ENCODE measurements at regions not wholly inside any gene's neighbourhood (a gene's known extent, or its start where the extent isn't known, plus 50 kb on each side); places are given as distances from the start of the nearest gene placed in this dataset.

GRCh38 chr4:125681240-125681639 is 366.5 kb downstream of the FAT4 start:
- TF ChIP-seq CTCF (IDR thresholded peaks at IDR 0.05; ENCODE audit: low read depth, low read length, poor library complexity, severe bottlenecking) (no peak), EZH2phosphoT487 (IDR thresholded peaks at IDR 0.05; ENCODE audit: borderline replicate concordance, low read length) (no peak)
